GM20431 (cell line): ENCODE measurements at regions not wholly inside any gene's neighbourhood (a gene's known extent, or its start where the extent isn't known, plus 50 kb on each side); places are given as distances from the start of the nearest gene placed in this dataset.

ENCODE experiments used
- in situ Hi-C: fragments of 300-500 bp; cut with MseI, MboI; formaldehyde crosslinking; loops from one replicate; pipeline ENCODE4 v1.15.0; 2020; ENCODE audit warnings: low sequenced_read_pairs; ENCODE audit not compliant: unreplicated experiment

DNA sequence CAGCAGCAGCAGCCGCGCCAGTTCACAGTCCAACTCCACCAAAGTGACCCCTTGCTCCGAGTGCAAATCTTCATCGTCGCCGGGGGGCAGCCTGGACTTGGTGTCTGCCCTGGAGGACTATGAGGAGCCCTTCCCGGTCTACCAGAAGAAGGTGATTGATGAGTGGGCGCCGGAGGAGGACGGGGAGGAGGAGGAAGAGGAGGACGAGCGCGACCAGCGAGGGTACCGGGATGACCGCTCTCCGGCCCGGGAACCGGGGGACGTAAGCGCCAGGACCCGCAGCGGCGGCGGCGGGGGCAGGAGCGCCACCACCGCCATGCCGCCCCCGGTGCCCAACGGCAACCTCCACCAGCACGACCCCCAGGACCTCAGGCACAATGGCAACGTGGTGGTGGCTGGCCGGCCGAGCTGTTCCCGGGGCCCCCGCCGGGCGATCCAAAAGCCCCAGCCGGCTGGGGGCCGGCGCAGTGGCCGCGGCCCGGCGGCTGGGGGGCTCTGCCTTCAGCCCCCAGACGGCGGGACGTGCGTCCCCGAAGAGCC, 224.1 kb upstream of the IL12A start:
- in situ Hi-C loops, result no loop called here

GRCh38 chr3:159765030-159765859, 223.4 kb upstream of the IL12A start:
- in situ Hi-C loops, result no loop called here

DNA sequence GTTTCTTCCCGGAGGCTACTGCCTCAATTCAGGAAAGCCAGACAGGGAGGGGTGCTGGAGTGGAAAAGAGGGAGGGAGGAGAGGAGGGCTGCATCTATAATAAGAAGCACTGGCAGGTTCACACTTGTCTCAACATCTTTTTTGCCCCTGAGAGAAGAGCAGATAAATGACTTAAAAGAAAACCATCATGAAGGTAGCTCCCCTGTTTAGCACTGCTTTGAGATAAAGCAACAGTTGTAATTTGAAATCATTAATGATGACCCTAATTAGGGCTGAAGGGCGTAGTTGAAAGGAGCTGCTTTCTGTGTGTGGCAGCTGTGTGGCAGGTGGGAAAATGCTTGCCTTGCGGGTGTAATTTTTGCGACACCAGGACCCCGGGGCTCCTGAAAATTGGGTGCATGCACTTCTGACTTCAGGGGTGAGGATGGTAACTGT, 222.8 kb upstream of the IL12A start:
- in situ Hi-C loops, result no loop called here

DNA sequence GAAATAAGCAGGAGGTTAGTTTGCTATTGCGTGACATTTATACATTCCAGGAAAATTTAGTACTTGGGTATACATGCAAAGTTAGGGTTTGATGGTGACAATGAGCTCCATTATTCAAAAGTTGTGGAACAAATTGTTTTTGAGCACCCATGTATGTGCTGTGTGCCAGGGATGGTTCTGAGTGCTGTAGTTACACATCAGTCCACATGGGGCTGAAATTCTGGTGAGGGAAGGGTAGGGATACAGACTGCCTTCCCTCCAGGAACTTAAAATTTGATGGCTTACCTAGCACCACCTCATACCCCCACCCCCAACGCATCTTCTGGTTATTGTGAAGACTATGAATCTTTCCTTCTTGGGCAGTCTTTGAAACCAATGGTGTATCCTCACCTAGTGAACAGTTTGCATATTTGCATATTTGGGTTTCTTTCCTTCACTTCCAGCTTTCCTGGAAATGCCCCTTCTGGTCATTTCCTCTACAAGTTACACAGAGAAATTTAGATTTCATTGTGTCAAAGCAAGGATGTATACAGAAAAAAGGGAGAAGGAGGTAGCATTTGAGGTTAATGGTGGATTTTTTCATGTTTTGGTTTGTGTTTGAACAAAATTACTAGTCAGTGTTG, 222.0 kb upstream of the IL12A start:
- in situ Hi-C loops, result no loop called here

GRCh38 chr3:159770998-159771397, 217.6 kb upstream of the IL12A start:
- in situ Hi-C loops, result no loop called here

DNA sequence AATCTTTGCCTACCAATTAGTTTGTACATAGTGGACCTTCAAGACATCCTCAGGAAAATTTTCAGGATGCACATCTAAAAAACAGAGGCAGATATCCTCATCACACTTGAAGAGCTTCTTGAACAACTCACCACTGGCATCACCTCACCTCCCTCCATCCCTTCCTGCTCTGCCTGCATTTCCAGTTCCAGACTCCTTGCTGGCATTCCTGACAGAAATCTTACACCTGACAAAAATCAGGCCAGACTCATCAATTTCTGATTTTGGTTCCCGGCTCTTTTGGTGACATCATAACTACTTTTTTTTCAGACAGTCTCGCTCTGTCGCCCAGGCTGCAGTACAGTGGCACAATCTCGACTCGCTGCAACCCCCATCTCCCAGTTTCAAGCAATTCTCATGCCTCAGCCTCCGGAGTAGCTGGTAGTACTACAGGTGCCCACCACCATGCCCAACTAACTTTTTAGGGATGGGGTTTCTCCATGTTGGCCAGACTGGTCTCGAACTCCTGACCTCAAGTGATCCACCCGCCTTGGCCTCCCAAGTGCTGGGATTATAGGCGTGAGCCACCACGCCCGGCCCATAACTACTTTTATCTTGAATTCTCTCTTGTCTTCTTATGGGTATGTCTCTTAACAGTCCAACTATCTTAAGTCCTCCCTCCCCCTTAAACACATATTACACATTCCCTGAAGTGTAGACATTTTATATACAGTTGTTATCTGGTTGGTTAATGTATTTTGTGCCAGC, 216.6 kb upstream of the IL12A start:
- in situ Hi-C loops, result no loop called here

DNA sequence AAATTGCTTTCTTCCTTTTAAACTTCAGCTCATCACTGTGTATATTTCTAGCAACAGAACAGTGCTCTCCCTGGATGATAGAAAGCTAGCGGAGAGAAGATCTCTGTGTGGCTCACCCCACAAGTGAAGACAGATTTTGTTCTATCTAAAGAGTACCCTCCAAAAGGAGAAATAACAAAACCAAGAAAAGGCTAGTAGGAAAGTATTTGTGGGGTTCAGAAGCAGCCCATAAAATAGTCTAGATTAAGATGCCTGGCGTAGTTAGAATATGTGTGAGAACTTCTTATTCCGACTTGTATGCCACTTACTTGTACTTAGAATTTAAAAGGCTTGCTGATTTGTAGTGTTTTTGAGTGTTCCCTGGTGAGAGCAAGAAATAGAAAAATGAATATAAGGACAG, 214.9 kb upstream of the IL12A start:
- in situ Hi-C loops, result no loop called here

DNA sequence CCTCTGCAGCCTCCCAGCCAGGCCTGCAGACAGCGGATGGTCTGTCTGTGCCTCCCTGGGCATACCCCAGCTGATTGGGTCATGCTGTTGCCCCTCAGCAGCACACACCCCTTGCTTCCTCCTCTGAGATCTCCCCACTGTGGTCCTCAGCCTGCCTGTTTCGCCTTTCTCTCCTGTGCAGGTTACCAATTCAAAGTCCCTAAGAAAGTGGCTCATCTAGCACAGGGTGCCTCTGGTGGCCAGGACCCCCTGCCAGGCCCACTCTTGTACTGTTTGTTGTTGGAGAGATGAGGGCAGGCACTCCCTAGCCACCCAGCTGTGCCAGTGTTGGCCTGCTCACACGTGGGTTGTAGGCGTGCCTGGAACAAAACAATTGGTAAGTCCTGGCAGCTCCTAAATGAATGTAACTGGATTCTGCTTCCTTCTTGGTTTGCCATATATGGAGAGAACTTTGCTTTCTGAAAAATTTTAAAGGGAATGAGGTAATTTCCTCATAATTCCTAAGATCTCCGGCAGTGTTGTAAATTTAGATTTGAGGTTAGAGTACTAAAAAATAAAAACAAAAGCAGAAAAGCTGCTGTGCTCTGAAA, 213.2 kb upstream of the IL12A start:
- in situ Hi-C loops, result no loop called here

DNA sequence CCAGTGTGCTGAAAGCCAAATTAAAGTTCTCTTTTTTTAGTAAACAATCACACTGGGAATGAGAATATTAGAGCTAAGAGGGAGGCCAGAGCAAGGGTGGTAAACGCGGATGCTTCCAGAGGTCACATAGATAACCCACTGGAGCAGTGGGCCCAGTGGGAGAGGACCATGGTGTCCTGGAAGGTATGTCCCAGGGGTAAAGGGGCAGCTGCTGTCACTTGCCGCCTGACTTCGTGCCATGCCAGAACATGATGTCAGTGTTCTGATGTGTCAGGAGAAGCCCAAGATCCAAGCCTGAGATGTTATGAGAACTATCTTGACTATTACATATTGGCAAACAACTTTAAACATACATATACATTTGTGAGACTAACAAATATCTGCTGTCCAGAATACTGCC, 211.9 kb upstream of the IL12A start:
- in situ Hi-C loops, result no loop called here

GRCh38 chr3:159779883-159780282, 208.8 kb upstream of the IL12A start:
- in situ Hi-C loops, result no loop called here

DNA sequence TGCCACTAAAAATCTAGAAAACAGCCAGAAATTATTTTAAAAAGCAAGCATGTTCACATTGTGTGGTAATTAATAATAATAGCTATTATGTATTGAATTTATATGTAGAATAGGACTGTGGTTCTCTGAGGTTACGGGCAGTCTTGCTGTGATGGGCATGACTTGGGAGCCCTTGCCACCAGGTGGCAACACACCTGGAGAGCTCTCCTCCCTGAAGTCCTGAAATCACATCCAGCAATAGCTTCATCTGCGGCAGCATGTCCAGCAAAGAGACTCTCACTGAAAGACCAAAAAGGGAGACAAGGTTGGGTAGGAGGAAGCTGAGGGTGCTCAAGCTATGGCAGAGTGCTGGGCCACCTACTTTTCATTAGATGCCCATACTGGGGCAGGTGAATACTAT, 206.8 kb upstream of the IL12A start:
- in situ Hi-C loops, result no loop called here

- in situ Hi-C loops, result no loop called here
Measured at GRCh38 chr3:159782724-159783421, 205.8 kb upstream of the IL12A start.

DNA sequence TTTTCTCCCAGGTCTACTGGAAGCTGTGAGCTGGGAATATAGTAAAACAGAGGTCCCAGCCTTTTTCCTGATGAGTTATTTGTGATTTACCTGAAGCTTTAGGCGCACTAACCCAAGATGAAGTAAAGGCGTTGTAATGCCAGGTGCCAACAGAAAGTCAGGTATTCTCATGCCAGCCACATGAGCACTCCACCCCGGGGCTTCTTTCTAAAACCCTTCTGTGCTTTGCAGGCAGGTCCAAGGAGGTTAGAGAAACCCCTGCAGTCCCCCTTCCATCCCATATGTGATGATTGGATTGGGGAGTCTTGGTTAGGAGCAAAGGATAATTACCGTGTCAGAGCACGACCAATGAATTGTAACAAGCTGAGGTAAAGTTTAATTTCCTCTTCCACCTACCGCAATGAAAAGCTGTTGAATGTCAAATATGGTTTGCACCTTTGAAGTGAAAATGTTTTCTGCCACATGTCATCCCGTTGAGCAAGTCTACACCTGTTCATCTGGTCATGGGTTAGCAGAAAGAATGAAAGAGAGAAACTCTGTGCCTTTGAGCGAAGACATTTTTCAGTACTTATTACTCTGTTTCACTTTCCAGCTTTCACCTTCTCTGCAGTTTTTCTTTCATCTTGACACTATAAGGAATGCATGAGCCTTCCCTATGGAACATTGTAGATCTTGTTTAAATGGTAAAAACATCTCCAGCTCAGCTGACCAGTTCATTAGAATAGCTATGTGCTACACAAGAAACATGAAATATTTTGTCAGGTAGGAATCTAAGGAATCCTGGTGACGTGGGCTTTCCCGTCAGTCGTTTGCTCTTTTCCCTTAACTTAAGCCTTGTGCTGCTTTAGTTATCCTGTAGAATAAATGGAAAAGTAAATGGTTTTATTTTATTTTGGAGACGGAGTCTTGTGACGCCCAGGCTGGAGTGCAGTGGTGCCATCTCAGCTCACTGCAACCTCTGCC, 204.6 kb upstream of the IL12A start:
- in situ Hi-C loops, result no loop called here

- in situ Hi-C loops, result no loop called here
Measured at GRCh38 chr3:159785273-159785708, 203.3 kb upstream of the IL12A start.

DNA sequence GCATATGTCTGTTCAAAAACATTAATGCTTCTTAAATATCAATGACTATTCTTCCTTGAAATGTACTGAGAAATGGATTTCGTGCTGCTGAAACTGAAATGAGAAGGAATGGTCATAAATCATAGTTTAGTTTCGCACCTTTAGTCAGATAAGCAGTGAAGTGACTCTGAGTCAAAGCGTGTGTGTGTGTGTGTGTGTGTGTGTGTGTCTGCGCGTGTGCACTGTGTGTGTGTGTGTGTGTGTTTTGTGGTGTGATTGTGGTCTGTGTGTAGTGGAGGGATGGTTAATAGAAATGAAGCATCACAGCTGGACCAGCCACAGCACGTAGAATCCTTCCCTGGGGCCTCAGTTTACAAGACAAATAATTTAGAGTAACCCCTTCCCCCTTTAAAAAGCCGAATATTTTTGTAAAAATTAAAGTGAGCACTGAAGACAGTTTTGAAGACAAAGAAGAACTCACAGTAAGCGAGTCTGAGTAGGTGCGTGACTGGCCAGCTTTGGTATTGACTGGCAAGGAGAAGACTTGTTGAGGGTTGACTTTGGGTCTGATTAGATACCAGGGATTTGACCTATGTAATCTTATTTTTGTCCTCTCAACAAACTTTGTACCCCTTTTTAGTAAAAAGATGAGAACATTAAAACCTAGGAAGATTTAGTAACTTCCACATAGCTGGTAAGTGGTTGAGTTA, 202.0 kb upstream of the IL12A start:
- in situ Hi-C loops, result no loop called here

DNA sequence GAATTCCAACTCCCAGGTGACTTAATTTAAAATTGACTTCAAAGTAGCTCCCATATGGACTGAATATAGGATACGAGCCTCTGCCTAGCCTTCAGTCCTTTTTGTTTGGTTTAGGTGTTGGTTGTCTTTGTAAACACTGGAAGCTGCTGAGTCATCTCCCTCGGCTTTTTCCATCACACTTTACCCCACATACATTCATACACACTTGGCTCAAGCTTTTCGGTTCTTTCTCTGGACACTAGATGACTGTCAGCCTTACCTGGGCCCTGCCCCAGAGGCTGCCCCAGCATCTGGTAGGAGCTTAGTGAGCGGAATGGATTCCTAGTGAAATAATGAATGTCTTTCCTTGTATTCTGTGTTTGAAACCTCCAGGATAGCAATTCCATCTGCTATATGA, 201.5 kb upstream of the IL12A start:
- in situ Hi-C loops, result no loop called here

DNA sequence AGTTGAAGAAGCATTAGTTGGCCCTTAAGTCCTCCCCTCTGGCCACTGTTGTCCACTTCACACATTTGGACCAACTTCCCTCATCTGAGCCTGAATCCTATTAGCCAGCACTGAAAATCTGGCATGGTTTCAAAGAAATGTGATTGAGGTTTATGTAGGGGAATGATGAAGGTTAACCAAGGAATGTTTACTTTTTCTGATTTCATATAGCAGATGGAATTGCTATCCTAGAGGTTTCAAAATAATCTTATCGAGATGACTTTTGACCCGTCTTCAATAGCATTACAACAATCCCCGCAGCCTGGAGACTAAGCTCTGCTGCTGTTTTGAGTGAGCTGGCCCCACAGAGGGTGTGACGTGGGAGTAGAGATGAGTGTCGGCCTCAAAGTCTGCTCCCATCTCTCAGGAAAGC, 200.8 kb upstream of the IL12A start:
- in situ Hi-C loops, result no loop called here

DNA sequence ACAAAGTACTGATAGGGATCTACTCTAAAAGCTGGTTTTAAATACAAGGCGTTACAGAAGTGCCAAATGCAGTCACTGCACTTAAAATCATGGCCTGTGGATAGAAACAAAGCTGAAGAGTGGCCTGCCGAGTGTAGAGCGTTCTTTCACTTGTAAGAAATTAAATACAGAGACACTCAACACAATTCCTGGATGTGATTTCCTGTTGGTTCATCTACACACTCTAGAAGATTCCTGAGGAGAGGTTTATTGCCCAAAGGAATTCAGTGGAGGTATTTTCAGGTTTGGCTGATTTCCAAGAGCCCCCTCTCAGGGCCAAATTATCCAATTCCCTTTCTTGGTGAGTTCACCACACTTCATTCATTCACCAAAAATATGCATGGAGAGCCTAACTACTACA, 200.3 kb upstream of the IL12A start:
- in situ Hi-C loops, result no loop called here
